ENCODE measurements at regions not wholly inside any gene's neighbourhood (a gene's known extent, or its start where the extent isn't known, plus 50 kb on each side); places are given as distances from the start of the nearest gene placed in this dataset.

- no peak for DNase-seq (ENCODE audit: low spot score)
These were observed 556.2 kb upstream of the TMPRSS15 start for GRCh38 chr21:18959817-18960216.

DNA sequence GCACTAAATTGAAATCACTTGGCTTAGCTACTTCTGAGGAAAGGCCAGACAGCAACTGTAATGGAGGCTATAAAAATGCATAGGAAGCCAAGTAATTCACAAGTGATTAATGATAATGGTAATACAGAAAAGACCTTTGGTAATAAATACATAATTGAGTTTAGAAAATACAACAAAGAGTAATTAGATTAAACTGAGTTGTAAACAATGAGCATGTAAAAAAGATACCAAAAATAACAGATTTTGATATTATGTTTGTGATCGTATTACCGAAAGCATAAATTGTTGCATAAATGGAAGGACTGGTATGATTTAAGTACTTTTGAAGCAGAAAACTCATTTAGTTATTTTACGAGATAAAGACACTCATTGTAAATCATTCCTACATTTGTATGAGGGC, 556.7 kb upstream of the TMPRSS15 start:
- DNase-seq (ENCODE audit: low spot score), result no peak

- DNase-seq (ENCODE audit: low spot score), result no peak
These were observed 566.8 kb upstream of the TMPRSS15 start for GRCh38 chr21:18970416-18970815.

GRCh38 chr21:18970941-18971340, 567.4 kb upstream of the TMPRSS15 start:
- no peak for DNase-seq (ENCODE audit: low spot score)

DNA sequence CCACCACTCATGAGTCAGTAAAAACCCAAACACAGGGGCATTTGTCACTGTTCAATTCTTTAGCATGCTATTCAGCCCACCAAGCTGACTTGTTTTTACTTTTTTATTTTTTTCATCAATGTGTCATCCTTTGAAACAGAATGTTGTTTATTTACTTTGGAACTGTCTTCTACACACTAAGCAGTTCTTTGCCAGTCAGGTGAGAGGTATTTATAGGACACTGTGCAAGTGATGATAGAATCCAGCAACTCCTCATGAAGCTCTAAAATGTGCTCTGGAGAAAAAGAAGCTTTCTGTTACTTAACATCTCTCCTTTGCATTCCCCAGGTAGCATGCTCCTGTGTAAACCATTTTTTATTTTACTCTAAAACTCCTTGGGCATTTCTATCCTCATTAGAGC, 582.0 kb upstream of the TMPRSS15 start:
- DNase-seq (ENCODE audit: low spot score), result no peak

DNA sequence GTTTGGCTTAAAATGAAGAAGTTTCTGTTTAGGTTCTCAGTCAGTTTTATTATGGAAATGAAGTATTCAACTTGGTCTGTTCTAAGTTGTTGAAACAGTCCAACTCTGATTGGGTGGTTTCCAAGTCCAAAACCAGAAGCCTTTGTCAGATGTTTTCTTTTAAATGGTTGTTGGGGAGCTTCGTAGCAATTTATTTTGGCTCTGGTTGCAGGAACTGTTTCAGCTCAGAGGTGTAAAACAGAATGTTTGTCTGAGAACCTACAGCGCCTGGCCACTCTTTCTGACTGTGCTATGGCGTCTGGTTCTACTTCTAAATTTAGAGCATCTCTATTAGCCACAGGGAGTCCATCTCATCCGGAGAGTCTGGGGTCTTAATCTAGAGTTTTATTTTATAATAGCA, 582.6 kb upstream of the TMPRSS15 start:
- no peak for DNase-seq (ENCODE audit: low spot score)

DNA sequence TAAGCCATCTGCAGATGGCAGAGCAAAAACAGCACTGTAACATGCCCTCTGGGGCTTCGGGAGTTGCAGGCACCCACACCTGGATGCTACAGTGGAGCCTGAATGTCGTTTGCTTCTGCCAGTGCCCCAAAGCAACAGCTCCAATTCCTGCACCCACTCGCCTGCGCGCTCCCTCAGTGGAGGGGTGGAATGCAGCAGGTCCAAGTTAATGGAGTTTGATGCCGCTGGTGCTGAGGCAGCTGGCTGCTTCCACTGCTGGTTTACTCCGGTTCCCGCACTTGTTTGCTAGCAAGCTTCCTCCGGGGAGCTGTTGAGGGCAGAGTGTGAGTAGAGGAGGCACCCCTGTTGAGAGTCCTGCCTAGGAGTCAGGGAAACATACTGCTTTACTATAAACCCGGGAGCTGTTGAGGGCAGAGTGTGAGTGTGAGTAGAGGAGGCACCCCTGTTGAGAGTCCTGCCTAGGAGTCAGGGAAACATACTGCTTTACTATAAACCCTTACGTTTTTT, 584.0 kb upstream of the TMPRSS15 start:
- no peak for DNase-seq (ENCODE audit: low spot score)

GRCh38 chr21:18989953-18990495, 586.4 kb upstream of the TMPRSS15 start:
- no peak for DNase-seq (ENCODE audit: low spot score)

DNA sequence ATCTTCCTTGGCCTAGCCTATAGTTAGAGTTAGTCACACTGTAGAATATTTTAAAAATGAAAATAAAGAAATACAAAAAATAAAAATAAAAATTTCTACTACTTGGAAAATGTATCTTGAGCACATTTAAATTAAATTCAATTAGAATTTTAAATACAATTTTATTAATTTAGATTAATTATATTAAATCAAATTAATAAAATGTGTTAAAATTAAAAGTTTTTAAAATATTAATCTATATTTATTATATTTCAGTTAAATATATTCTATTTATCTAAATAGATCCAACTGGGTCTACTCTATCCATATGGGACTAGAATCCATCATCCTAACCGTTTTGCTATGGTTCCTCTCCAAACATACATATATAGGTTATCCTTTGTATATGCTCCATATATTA, 588.3 kb upstream of the TMPRSS15 start:
- DNase-seq (ENCODE audit: low spot score), result no peak

GRCh38 chr21:19010251-19010650, 606.7 kb upstream of the TMPRSS15 start:
- no peak for DNase-seq (ENCODE audit: low spot score)

DNA sequence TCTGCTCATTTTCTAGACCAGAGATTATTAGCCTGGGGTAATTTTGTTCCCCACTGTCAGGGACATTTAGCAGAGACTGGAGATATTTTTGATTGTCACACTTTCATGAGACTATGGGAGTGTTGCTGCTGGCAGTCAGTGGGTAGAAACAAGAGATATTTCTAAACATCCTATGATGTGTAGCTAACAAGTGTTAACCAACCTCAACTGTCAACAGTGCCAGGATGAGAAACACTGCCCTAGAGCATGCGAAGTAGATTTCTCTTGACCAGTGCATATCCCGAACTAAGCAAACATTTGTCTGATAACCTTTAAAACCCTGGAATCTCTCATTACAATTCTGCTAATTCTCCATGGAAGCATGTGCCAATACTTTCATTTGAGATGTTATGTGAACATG, 607.4 kb upstream of the TMPRSS15 start:
- DNase-seq (ENCODE audit: low spot score), result no peak

- DNase-seq (ENCODE audit: low spot score), result no peak
These were observed 607.9 kb upstream of the TMPRSS15 start for GRCh38 chr21:19011451-19011850.

- no peak for DNase-seq (ENCODE audit: low spot score)
These were observed 610.3 kb upstream of the TMPRSS15 start for GRCh38 chr21:19013916-19014315.

- no peak for DNase-seq (ENCODE audit: low spot score)
These were observed 614.9 kb upstream of the TMPRSS15 start for GRCh38 chr21:19018529-19018928.

- DNase-seq (ENCODE audit: low spot score), result no peak
These were observed 619.4 kb upstream of the TMPRSS15 start for GRCh38 chr21:19022978-19023377.

GRCh38 chr21:19026911-19027310, 623.3 kb upstream of the TMPRSS15 start:
- no peak for DNase-seq (ENCODE audit: low spot score)

- no peak for DNase-seq (ENCODE audit: low spot score)
These were observed 626.2 kb upstream of the TMPRSS15 start for GRCh38 chr21:19029816-19030215.

DNA sequence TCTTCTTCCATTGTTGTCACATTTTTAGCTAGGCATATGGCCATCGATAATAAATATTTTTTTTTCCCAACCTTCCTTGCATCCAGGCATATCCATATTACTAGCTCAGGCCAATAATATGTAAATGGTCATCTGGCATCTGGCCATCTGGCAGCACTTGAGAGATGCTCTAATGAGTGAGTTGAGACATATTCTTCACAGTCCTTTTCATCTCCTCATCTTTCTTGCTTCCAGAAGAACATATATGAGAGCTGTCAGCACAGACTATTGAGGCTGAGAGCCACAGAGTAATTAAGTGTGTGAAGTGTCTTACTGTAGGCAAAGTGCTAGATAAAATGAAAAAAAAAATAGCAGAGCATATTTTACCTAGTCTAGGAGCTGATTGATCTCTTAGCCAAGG, 628.4 kb upstream of the TMPRSS15 start:
- no peak for DNase-seq (ENCODE audit: low spot score)

- no peak for DNase-seq (ENCODE audit: low spot score)
These were observed 630.5 kb upstream of the TMPRSS15 start for GRCh38 chr21:19034041-19034440.

DNA sequence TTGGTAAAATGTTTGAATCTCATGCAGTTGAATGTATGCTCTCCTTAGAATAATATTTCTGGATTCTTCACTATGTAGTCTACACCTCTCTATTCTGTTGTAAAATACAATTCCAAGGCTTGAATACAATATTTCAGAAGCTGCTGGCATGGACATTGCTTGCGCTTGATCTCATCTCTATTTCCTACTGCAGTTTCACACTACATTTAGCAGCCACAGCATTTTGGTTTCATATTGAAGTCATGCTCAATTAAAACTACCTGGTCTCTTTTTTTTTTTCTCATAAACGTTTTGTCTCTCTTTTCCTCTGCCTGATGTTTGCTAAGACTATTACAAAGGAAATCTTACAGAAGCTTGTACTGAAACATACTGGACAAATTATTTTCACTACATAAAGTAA, 631.0 kb upstream of the TMPRSS15 start:
- no peak for DNase-seq (ENCODE audit: low spot score)

GRCh38 chr21:19045876-19046275, 642.3 kb upstream of the TMPRSS15 start:
- no peak for DNase-seq (ENCODE audit: low spot score)

DNA sequence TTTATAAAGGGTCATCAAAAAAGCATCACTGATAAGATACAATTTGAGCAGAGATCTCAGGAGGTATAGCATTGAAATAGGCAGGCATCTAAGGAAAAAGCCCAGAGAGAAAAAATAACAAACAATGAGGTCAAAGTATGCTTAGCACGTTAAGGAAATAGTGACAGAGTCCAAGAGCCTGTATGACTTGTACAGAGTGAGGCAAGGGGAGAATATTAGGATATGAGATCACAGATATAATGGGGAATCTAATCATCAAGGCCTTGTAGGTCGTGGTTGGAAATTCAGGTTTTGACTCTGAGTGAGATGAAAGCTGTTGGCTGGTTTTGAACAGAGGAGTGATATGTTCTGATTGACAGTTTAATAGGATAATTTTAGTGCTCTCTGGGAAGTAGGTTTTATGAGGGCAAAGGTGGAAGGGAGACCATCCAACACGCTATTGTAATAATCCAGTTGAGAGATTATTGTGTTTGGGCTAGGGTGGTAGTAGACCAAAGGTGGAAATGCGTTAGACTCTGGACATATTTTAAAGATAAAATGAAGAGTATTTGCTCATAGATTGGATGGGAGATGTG, 644.6 kb upstream of the TMPRSS15 start:
- DNase-seq (ENCODE audit: low spot score), result no peak

DNA sequence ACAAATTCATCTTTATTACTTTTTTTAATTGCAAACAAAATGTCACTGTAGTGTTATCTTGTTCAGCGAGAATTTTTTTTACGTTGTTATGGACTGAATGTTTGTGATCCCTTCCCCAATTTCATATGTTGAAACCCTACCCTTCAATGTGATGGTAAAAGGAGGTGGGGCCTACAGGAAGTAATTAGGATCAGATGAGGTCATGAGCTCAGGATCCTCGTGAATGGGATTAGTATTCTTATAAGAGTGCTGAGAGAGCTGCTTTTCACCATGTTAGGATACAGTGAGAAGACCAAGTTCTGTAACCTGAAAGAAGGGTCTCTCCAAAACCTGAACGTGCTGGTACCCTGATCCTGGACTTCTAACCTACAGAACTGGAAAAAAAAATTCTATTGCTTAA, 646.0 kb upstream of the TMPRSS15 start:
- DNase-seq (ENCODE audit: low spot score), result no peak

DNA sequence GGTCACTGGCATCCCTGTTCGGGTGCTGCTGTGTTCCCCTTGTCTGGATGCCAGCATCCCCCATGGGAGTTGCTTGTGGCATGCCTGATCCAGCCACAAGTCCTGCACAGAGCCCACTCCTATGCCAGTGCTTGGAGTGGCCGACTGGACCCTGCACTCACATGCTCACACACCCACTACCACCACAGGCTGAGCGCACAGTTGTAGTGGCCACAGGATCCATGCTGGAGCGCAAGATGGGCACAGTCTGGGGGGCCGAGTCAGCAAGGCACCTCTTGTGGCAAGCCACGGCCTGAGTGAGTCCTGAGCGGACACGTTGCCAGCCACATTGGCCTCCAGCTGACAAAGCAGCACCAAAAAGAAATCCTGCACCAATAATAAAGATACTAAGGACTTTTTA, 661.6 kb upstream of the TMPRSS15 start:
- no peak for DNase-seq (ENCODE audit: low spot score)
